ENCODE measurements at regions not wholly inside any gene's neighbourhood (a gene's known extent, or its start where the extent isn't known, plus 50 kb on each side); places are given as distances from the start of the nearest gene placed in this dataset.

- TF ChIP-seq ZBTB11 (CRISPR knock-in tag; IDR thresholded peaks at IDR 0.05) (no peak), CTCF (IDR thresholded peaks at IDR 0.05 in 2 of 3, conservative IDR thresholded peaks at IDR 0.05 in 1 of 3; ENCODE audit: control insufficient read depth in 2 of 3, extremely low read depth in 1 of 3, insufficient read depth in 1 of 3, low read depth in 3 of 3, low read length in 3 of 3) (no peak), USF1 (IDR thresholded peaks at IDR 0.05; ENCODE audit: borderline replicate concordance, extremely low read length, insufficient read depth, low read depth, low read length) (no peak)
Measured at GRCh38 chr6:66489269-66489987, 782.4 kb upstream of the EYS start (continued).

GRCh38 chr6:66481216-66481615, 774.2 kb upstream of the EYS start:
- H3K27me3 ChIP-seq (replicated peaks in 1 of 2; ENCODE audit: control insufficient read depth in 2 of 2, insufficient read depth in 2 of 2, low read length in 1 of 2), result no peaks in the 10 kb centered on the region
- no peak overlapping the region for H3K4me3 ChIP-seq
- H3K4me2 ChIP-seq (ENCODE audit: control insufficient read depth, insufficient read depth), result no peak overlapping the region
- ChIA-PET RAD21 (ENCODE audit: unreplicated experiment) (no interaction called here), POLR2A (no interaction called here), CTCF (interaction anchor here (0.5 to 0.6 kb wide), 2 partner anchors 29 to 334 kb away, joined by 3 read pairs; no protein-coding TSS in a partner anchor), SMC1A (ENCODE audit: uncharacterized antibody, unreplicated experiment) (no interaction called here)
- intact Hi-C loops (cut with micrococcal nuclease; ENCODE audit: unreplicated experiment), result no loop called here
- ATAC-seq, result no peak
- H3K27ac ChIP-seq (ENCODE audit: control insufficient read depth, insufficient read depth), result no peak overlapping the region
- H3K9me3 ChIP-seq (replicated peaks; ENCODE audit: control insufficient read depth, insufficient read depth, low read length), result no peaks in the 10 kb centered on the region
- no peak for DNase-seq (ENCODE audit: low read depth, low spot score)
- no peaks in the 10 kb centered on the region for H3K36me3 ChIP-seq (ENCODE audit: control insufficient read depth in 2 of 2, insufficient read depth in 2 of 2, low read length in 1 of 2)
- no peak for FAIRE-seq
- no peak overlapping the region for H2AFZ ChIP-seq (ENCODE audit: control insufficient read depth, low read depth, low read length)
- in situ Hi-C loops (cut with MboI), result no loop called here
- WGBS (ENCODE audit: insufficient coverage, insufficient replicate concordance, low lambda C conversion rate, missing lambda C conversion rate), result 9% methylated on average over 8 of the region's 8 CpGs
- no peaks in the 10 kb centered on the region for H3K4me1 ChIP-seq (ENCODE audit: control insufficient read depth, insufficient read depth, low read length)
- no peaks in the 10 kb centered on the region for H4K20me1 ChIP-seq (ENCODE audit: control insufficient read depth, insufficient read depth)
- no peak overlapping the region for H3K9ac ChIP-seq (ENCODE audit: control insufficient read depth, insufficient read depth, low read length)
- BruUV-seq (replicated peaks), result no TSS peak
- no peaks in the 10 kb centered on the region for H3K79me2 ChIP-seq (ENCODE audit: control insufficient read depth, insufficient read depth, low read length)
- TF ChIP-seq SREBF2 (IDR thresholded peaks at IDR 0.05; ENCODE audit: low read length), result no peak
- no peak for TF ChIP-seq IRF5 (IDR thresholded peaks at IDR 0.05; ENCODE audit: borderline replicate concordance)
- TF ChIP-seq ZBTB11 (CRISPR knock-in tag; IDR thresholded peaks at IDR 0.05), result no peak
- TF ChIP-seq IRF4 (IDR thresholded peaks at IDR 0.05; ENCODE audit: low read depth, low read length), result no peak
- no peak for TF ChIP-seq JUND (IDR thresholded peaks at IDR 0.05; ENCODE audit: low read depth, low read length)
- TF ChIP-seq USF2 (IDR thresholded peaks at IDR 0.05; ENCODE audit: borderline replicate concordance, low read depth, low read length), result no peak
